Stomach (tissue), 4 donors: ENCODE measurements at regions not wholly inside any gene's neighbourhood (a gene's known extent, or its start where the extent isn't known, plus 50 kb on each side); places are given as distances from the start of the nearest gene placed in this dataset.

Experiments used
- POLR2A ChIP-seq, 4 donors: fragments of 450-650 bp; IDR thresholded peaks; one replicate each; pipeline ENCODE4 v1.6.1; 2016; ENCODE audit warnings: antibody characterized with exemption in 4 of 4, control low read depth in 2 of 4, mild to moderate bottlenecking in 1 of 4, moderate library complexity in 1 of 4
- TF ChIP-seq, protein P1 (sequence below), 7 experiments: fragments of 450-650 bp in 4 of 7; fragments of 200-600 bp in 3 of 7; sonication (generic) in 3 of 7; IDR thresholded peaks; one replicate each; pipeline ENCODE4 v1.5.1; 2016 to 2019; ENCODE audit warnings: antibody characterized with exemption in 7 of 7, control low read depth in 2 of 7, mild to moderate bottlenecking in 1 of 7

DNA sequence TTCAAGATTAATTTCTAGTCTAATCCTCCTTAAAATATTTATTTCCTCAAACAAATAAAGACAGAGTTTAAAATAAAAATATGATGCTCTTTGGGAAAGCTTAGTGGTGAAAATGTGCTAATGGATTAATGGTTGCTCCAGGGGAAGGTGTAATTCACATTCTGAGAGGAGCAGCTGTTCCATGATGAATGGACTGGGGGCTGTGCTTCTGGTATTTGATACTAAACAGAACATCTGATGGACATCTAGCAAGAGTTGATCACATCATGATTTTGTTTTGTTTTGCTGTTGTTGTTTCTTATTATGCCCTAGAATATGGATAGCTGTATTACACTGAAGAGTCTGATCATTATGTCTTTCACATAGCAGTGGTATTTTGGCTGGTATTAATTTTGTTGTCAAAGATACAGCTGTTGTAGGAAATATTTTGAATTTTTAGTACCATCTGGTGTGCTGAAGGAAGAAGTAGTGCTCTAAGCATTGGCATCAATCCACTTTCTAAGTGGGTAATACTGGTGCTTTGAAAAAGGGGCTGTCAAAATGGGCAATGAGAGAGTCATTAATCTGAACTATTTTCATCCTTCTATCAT lies 296.4 kb downstream of the ADAMTS20 start:
- no peak for TF ChIP-seq POLR2A (IDR thresholded peaks at IDR 0.05)
- TF ChIP-seq, protein P1, sequence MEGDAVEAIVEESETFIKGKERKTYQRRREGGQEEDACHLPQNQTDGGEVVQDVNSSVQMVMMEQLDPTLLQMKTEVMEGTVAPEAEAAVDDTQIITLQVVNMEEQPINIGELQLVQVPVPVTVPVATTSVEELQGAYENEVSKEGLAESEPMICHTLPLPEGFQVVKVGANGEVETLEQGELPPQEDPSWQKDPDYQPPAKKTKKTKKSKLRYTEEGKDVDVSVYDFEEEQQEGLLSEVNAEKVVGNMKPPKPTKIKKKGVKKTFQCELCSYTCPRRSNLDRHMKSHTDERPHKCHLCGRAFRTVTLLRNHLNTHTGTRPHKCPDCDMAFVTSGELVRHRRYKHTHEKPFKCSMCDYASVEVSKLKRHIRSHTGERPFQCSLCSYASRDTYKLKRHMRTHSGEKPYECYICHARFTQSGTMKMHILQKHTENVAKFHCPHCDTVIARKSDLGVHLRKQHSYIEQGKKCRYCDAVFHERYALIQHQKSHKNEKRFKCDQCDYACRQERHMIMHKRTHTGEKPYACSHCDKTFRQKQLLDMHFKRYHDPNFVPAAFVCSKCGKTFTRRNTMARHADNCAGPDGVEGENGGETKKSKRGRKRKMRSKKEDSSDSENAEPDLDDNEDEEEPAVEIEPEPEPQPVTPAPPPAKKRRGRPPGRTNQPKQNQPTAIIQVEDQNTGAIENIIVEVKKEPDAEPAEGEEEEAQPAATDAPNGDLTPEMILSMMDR (IDR thresholded peaks at IDR 0.05), result no peak
